ENCODE measurements at regions not wholly inside any gene's neighbourhood (a gene's known extent, or its start where the extent isn't known, plus 50 kb on each side); places are given as distances from the start of the nearest gene placed in this dataset.

GRCh38 chr13:89932902-89933301, 1414.6 kb upstream of the MIR17HG start:
- no peaks in the 10 kb centered on the region for H3K4me1 ChIP-seq (ENCODE audit: insufficient read depth)
- no peak overlapping the region for H2AFZ ChIP-seq
- no peaks in the 10 kb centered on the region for H3K79me2 ChIP-seq
- no peak overlapping the region for H3K4me3 ChIP-seq
- no peaks in the 10 kb centered on the region for H4K20me1 ChIP-seq (ENCODE audit: insufficient read depth, poor library complexity, severe bottlenecking)
- no peak overlapping the region for H3K27ac ChIP-seq
- H3K9me3 ChIP-seq (ENCODE audit: low read depth): no peaks in the 10 kb centered on the region
- no peaks in the 10 kb centered on the region for H3K27me3 ChIP-seq
- 91% methylated on average over 4 of the region's 8 CpGs for WGBS (ENCODE audit: low lambda C conversion rate, missing lambda C conversion rate)
- no peaks in the 10 kb centered on the region for H3K36me3 ChIP-seq (replicated peaks; ENCODE audit: insufficient read depth, low read depth)
- no peak for TF ChIP-seq CTCF (IDR thresholded peaks at IDR 0.05; ENCODE audit: poor library complexity)
- TF ChIP-seq EZH2 (IDR thresholded peaks at IDR 0.05; ENCODE audit: borderline replicate concordance): no peak
- no peak for TF ChIP-seq EZH2phosphoT487 (IDR thresholded peaks at IDR 0.05; ENCODE audit: low read depth, severe bottlenecking, unreplicated experiment)
- no peak overlapping the region for H3K4me2 ChIP-seq
- DNase-seq (ENCODE audit: low spot score): no peak
- no peaks in the 10 kb centered on the region for H3K9me2 ChIP-seq (replicated peaks; ENCODE audit: insufficient read depth)

- no peak overlapping the region for H2AFZ ChIP-seq
- 85% methylated on average over 4 of the region's 4 CpGs for WGBS (ENCODE audit: low lambda C conversion rate, missing lambda C conversion rate)
- no peaks in the 10 kb centered on the region for H3K4me1 ChIP-seq (ENCODE audit: insufficient read depth)
- no peak overlapping the region for H3K4me3 ChIP-seq
- TF ChIP-seq EZH2 (IDR thresholded peaks at IDR 0.05; ENCODE audit: borderline replicate concordance) (no peak), CTCF (IDR thresholded peaks at IDR 0.05; ENCODE audit: poor library complexity) (no peak), EZH2phosphoT487 (IDR thresholded peaks at IDR 0.05; ENCODE audit: low read depth, severe bottlenecking, unreplicated experiment) (no peak)
- H3K9me3 ChIP-seq (ENCODE audit: low read depth): no peaks in the 10 kb centered on the region
- no peaks in the 10 kb centered on the region for H4K20me1 ChIP-seq (ENCODE audit: insufficient read depth, poor library complexity, severe bottlenecking)
- H3K36me3 ChIP-seq (replicated peaks; ENCODE audit: insufficient read depth, low read depth): no peaks in the 10 kb centered on the region
- H3K9me2 ChIP-seq (replicated peaks; ENCODE audit: insufficient read depth): no peaks in the 10 kb centered on the region
- H3K27ac ChIP-seq: no peak overlapping the region
- H3K4me2 ChIP-seq: no peak overlapping the region
- H3K27me3 ChIP-seq: no peaks in the 10 kb centered on the region
- no peak for DNase-seq (ENCODE audit: low spot score)
- no peaks in the 10 kb centered on the region for H3K79me2 ChIP-seq
Observed at GRCh38 chr13:89936256-89936655, 1411.2 kb upstream of the MIR17HG start.

- Histone ChIP-seq H3K27me3 (no peaks in the 10 kb centered on the region), H3K9me2 (replicated peaks; ENCODE audit: insufficient read depth) (no peaks in the 10 kb centered on the region), H3K27ac (no peak overlapping the region), H3K79me2 (no peaks in the 10 kb centered on the region), H3K4me3 (no peak overlapping the region), H3K9me3 (ENCODE audit: low read depth) (no peaks in the 10 kb centered on the region), H4K20me1 (ENCODE audit: insufficient read depth, poor library complexity, severe bottlenecking) (no peaks in the 10 kb centered on the region), H2AFZ (no peak overlapping the region), H3K36me3 (replicated peaks; ENCODE audit: insufficient read depth, low read depth) (no peaks in the 10 kb centered on the region), H3K4me2 (no peak overlapping the region), H3K4me1 (ENCODE audit: insufficient read depth) (no peaks in the 10 kb centered on the region)
- TF ChIP-seq EZH2 (IDR thresholded peaks at IDR 0.05; ENCODE audit: borderline replicate concordance) (no peak), EZH2phosphoT487 (IDR thresholded peaks at IDR 0.05; ENCODE audit: low read depth, severe bottlenecking, unreplicated experiment) (no peak), CTCF (IDR thresholded peaks at IDR 0.05; ENCODE audit: poor library complexity) (no peak)
- no peak for DNase-seq (ENCODE audit: low spot score)
- WGBS (ENCODE audit: low lambda C conversion rate, missing lambda C conversion rate): 85% methylated on average over 3 of the region's 3 CpGs
Observed at GRCh38 chr13:89937420-89937819, 1410.1 kb upstream of the MIR17HG start.

GRCh38 chr13:89940383-89940782, 1407.1 kb upstream of the MIR17HG start:
- WGBS (ENCODE audit: low lambda C conversion rate, missing lambda C conversion rate): 74% methylated on average over 1 of the region's 1 CpG
- H3K9me3 ChIP-seq (ENCODE audit: low read depth): no peaks in the 10 kb centered on the region
- no peaks in the 10 kb centered on the region for H3K27me3 ChIP-seq
- DNase-seq (ENCODE audit: low spot score): no peak
- H3K4me1 ChIP-seq (ENCODE audit: insufficient read depth): no peaks in the 10 kb centered on the region
- no peak overlapping the region for H3K4me3 ChIP-seq
- H4K20me1 ChIP-seq (ENCODE audit: insufficient read depth, poor library complexity, severe bottlenecking): no peaks in the 10 kb centered on the region
- no peaks in the 10 kb centered on the region for H3K79me2 ChIP-seq
- no peak overlapping the region for H2AFZ ChIP-seq
- no peak overlapping the region for H3K4me2 ChIP-seq
- no peak overlapping the region for H3K27ac ChIP-seq
- no peaks in the 10 kb centered on the region for H3K36me3 ChIP-seq (replicated peaks; ENCODE audit: insufficient read depth, low read depth)
- TF ChIP-seq EZH2phosphoT487 (IDR thresholded peaks at IDR 0.05; ENCODE audit: low read depth, severe bottlenecking, unreplicated experiment) (no peak), CTCF (IDR thresholded peaks at IDR 0.05; ENCODE audit: poor library complexity) (no peak), EZH2 (IDR thresholded peaks at IDR 0.05; ENCODE audit: borderline replicate concordance) (no peak)
- H3K9me2 ChIP-seq (replicated peaks; ENCODE audit: insufficient read depth): no peaks in the 10 kb centered on the region
